CD4-positive, alpha-beta T cell treated with Interleukin-1 beta for 1 hour (primary cell): ENCODE measurements at regions not wholly inside any gene's neighbourhood (a gene's known extent, or its start where the extent isn't known, plus 50 kb on each side); places are given as distances from the start of the nearest gene placed in this dataset.
"Not testable (repeated sequence)": the region's sequence is repeated elsewhere in the genome, so short reads cannot be mapped to it uniquely, and the experiment has no call there.

Source experiments
- DNase-seq, 2 donors: peaks; one replicate each; pipeline ENCODE4 v3.0.0-alpha.2; 2020 to 2022

DNA sequence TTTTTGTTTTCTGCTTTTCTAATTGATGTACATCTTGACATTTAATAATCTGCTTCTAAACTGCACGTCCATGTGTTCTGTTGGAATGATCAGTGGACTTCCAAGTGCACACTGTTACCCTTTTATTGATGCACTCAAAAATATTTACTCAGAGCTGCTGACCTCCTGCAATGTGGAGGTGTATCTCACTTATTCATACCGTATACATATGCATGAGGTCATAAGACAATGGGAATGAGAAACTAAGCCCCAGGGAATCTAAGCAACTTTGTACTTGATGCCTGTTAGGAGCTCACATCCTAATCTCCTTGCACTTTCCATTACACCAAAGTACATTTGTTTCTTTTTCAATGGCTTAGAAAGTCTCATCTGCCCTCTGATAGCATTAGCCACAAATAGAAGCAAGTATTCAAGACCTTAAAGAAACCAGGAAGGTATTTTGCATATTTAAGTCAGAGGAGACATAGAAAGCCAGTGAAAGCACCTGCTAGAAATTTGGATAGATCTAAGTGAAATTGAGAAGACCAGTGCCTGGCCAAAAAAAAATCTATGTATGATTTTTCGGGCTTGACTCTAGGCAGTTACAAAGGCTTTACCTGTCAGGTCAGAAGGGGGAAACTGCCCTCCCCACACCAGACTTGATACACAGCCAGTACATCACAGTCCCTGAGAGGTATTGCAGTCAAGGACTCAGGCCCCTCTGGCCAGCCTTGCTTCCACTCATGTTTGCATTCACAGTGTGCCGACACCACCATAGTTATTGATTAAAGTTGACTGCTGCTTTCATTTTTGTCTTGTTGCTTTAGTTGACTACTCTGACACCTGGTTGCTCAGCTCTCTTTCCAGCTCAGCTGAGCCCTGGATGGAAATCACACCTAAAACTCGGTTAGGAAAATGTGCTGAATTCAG, 391.7 kb upstream of the CYRIA start:
- DNase-seq: no peak

DNA sequence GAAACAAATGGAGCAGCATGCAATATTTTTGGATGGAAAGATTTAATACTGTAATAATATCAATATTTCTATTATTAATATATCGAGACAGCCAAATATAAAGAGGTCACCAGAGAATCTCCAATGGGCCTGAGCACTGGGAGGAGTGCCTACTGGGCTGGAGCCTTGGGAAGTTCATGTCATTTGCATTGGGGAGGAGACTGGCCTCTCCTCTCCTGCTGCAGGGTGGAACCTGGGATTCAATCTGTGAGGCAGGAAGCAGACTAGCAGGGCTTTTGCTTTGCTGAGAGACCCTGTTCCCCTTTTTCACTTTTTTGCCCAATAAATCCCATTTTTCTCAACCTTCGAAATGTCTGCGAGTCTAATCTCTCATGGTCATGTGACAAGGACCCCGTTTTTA, 390.6 kb upstream of the CYRIA start:
- DNase-seq: no peak

GRCh38 chr2:17052001-17052400, 386.4 kb upstream of the CYRIA start:
- DNase-seq: no peak

DNA sequence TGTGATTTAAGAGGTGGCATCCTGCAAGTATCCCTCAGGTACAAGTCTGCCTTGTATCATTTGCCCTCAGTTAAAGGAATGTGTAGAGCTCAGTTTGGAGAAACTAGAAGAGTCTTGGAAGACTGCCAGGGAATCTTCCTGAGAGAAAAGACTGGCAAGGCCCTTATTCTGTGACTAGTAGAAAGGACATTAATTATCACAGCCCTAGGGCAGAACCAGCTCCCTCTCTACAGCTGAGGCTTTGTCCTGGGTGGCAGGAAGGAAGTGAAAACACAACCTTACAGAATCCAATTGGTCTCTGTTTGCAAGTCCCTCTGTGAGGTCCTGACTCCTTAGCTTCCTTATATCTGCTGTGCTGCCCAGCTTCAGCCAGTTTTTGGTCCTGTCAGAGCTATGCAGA, 385.9 kb upstream of the CYRIA start:
- DNase-seq: no peak

- no peak for DNase-seq
Measured at GRCh38 chr2:17043173-17043572, 377.5 kb upstream of the CYRIA start.

DNA sequence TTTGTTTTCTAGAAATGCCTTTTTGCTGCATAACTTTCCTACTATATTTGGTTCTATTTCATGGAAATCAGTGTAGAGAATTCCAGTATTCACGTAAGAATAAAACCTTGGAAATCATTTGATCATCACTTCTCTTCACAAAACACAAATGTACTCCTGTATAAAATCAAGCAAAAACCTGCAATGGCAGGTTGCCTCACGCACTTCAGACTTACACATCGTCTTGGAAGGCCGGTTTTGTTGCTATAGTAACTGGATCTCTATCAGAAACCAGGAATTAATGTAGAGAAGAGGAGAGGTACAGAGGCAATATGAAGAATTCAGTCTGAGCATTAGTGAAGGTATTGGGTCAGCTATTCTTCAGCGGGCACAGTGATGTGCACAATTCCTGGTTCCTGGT, 370.7 kb upstream of the CYRIA start:
- DNase-seq: no peak

- no peak for DNase-seq
Measured at GRCh38 chr2:17035010-17035409, 369.4 kb upstream of the CYRIA start.

GRCh38 chr2:17030047-17030446, 364.4 kb upstream of the CYRIA start:
- no peak for DNase-seq

DNA sequence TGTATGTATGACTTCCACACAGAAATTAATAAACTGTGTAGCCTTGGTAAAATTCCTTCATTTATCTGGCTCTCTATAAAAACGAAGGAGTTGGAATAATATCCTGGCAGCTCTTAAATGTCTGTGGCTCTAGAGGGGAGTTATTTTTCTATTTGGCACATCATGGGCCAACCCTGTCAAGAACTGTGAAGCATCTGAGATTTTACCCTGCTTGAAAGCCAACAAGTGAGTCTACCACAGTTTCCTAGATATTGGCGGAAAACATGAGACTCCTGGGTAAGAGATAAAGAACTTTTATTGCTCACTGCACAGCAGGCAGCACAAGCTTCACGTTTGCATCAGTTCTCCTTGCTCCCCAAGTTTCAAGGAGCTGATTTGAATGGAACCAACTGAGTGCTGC, 346.7 kb upstream of the CYRIA start:
- no peak for DNase-seq

DNA sequence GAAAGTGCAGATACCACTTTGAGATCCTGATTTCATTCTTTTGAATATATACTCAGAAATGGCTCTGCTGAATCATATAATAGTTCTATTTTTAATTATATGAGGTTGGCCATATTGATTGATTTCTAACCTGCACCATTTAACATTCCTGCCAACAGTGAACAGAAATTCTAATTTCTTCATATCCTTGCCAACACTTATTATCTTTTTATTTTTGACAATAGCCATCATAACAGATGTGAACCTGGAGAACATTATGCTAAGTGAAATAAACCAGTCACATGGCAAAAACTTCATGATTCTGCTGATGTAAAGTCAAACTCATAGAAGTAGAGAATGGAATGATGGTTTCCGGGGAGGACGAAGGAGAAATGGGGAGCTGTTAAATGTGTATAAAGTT, 344.5 kb upstream of the CYRIA start:
- DNase-seq: no peak

DNA sequence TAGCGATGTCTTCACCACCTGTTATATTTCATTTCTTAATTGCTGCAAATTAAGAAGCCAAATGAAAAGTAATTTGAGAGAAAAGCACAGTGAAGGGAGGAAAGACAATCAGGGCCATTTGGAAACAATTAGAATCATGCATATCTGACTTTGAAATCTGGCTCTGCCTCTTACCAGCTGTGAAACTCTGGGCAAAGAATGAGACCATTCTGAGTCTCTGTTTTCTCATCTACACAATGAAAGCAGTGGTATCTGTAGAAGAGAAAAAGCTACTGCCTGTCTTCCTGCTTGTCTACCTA, 334.5 kb upstream of the CYRIA start:
- no peak for DNase-seq

GRCh38 chr2:16999347-17000183, 333.9 kb upstream of the CYRIA start:
- DNase-seq: no peak

DNA sequence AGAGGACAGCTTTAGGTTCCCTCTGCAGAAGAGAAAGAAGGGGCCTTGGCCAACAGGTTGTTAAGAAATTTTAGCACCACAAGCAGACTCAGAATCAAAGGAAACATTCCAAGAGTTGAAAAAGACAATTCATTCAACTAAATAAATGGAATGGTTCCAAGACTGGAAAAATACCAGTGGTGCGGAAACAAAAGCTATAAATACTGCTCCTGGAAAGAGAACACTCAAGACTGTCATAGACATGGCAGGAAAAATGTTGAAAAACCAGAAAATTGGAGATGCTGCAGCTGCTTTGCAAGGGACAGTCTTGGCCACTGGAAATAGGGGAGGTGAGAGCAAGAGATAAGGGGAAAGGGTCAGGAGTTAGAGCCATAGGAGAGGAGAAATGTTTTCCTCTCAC, 312.7 kb upstream of the CYRIA start:
- no peak for DNase-seq

DNA sequence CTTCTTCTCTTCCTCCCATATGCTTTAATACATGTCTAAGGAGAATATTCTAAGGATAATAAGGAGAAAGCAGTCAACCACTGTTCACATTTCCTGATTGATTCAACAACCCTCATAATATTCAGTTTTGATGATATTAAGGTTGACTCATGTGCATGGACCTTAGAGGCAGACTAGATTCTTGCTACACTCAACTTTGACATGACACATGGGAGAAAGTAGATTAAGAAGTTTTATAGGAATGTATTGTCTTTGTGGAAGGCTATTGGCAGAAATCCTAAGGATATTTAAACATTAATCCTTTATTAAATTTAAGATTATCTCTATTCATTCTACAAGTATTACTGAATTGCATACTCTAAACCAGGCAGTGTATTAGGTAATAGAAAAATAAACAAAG, 309.1 kb upstream of the CYRIA start:
- no peak for DNase-seq

- DNase-seq: no peak
Measured at GRCh38 chr2:16973586-16974286, 308.1 kb upstream of the CYRIA start.

- DNase-seq: no peak
Measured at GRCh38 chr2:16972276-16972675, 306.6 kb upstream of the CYRIA start.

DNA sequence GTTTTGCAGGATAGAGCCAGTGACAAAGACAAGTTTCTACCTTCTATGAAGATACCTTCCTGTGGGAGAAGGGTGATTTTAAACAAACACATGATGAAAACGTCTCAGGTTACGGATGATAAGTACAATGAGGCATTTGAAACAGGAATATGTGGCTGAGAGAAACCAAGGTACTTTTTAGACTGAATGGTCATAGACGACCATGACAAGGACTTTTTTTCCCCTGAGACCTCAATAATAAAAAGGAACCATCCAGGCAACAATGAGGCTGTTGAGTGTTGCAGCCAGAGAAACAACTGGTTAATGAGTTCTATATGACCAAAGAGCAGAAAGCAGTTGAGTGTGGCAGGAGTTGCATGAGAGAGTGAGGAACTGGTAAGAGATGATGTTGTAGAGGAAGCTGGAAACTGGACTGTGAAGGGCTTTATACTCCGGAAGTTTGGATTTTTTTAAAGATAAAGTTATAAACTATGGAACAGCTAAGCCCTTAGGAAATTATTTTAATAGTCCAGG, 306.1 kb upstream of the CYRIA start:
- DNase-seq: no peak

GRCh38 chr2:16970948-16971347, 305.3 kb upstream of the CYRIA start:
- DNase-seq: not testable (repeated sequence)

DNA sequence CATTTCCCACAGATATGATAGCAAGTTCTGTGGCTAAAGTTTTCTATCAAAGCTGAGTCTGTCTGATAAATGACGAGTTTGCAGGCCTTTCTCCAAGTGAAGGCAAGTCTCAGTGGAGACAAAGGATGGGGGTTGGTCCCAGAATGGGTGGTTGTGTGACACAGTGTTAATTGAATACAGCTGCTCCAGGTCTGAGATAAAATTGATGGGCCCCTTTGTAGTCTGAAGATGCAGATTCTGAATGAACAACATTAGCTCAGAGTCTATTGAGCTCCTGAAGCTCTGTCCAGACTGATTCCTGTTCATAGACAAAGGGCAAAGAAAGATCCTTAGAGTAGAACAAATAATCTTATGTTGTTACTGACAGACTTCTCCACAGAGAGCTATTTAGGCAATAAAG, 296.9 kb upstream of the CYRIA start:
- DNase-seq: no peak

DNA sequence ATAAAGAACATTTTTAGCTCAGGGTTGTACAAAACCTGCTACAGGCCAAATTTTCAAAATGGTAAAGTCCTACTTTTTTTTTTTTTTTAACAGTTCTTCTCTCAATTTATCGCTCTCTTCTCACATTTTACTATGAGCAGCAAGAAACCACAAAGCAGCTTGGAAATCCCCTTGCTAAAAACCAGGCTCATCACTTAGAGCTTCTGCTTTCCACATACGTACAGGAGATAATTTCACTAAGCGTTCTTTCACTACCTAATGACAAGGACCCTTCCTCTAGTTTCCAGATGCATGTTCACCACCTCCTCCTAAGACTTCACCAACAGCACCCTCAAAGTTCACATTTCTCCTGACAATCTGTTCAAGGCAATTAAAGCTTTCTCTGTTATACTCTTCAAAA, 294.9 kb upstream of the CYRIA start:
- no peak for DNase-seq

- no peak for DNase-seq
Measured at GRCh38 chr2:16958266-16958665, 292.6 kb upstream of the CYRIA start.

DNA sequence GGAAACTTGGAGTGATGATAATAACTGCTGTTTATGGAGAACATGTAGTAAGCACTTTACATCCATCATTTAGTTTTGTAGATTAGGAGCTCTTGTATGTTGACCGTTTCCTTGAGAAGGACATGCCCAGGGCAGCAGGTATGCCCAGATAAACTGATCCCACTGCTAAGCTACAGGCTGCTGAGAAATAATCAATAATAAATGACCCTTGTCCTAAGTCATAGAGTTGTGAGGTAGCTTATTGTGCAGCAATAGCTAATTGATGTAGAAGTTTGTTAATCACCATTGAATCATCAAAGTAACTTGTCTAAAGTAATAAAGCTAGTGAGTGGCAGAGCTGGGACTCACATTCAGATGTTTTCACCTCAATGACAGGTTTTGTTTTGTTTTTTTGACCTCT, 287.2 kb upstream of the CYRIA start:
- DNase-seq: no peak

GRCh38 chr2:16952368-16952767, 286.7 kb upstream of the CYRIA start:
- DNase-seq: no peak

- no peak for DNase-seq
Measured at GRCh38 chr2:16950436-16950835, 284.8 kb upstream of the CYRIA start.
